ENCODE measurements at regions not wholly inside any gene's neighbourhood (a gene's known extent, or its start where the extent isn't known, plus 50 kb on each side); places are given as distances from the start of the nearest gene placed in this dataset.

- no peak for ATAC-seq (ENCODE audit: low read depth)
- Histone ChIP-seq H3K27ac (ENCODE audit: low read length in 2 of 2) (no peak overlapping the region), H3K27me3 (replicated peaks in 1 of 4; ENCODE audit: control extremely low read depth in 1 of 4, control insufficient read depth in 3 of 4, insufficient read depth in 4 of 4, low read length in 3 of 4) (peaks cover 0 to 67% (median 40%) of the 10 kb centered on the region in 4 experiments), H3K9ac (ENCODE audit: low read length) (no peak overlapping the region), H4K20me1 (ENCODE audit: control insufficient read depth, insufficient read depth, low read length, poor library complexity, severe bottlenecking) (no peaks in the 10 kb centered on the region), H3K9me3 (ENCODE audit: control extremely low read depth in 1 of 3, control insufficient read depth in 2 of 3, insufficient read depth in 1 of 3, low read length in 2 of 3) (peaks cover 4 to 40% (median 14%) of the 10 kb centered on the region in 3 donors), H3K4me2 (replicated peaks; ENCODE audit: low read depth, low read length, poor library complexity, severe bottlenecking) (no peak overlapping the region), H3K36me3 (replicated peaks in 1 of 2; ENCODE audit: control extremely low read depth in 1 of 2, control insufficient read depth in 1 of 2, extremely low read depth in 1 of 2, insufficient read depth in 2 of 2, low read length in 1 of 2) (no peaks in the 10 kb centered on the region), H2AFZ (ENCODE audit: insufficient read depth, low read depth, low read length, poor library complexity, severe bottlenecking) (no peak overlapping the region), H3K79me2 (ENCODE audit: control insufficient read depth, insufficient read depth, low read length) (no peaks in the 10 kb centered on the region), H3K4me1 (ENCODE audit: control insufficient read depth in 2 of 2, insufficient read depth in 2 of 2, low read length in 2 of 2) (no peaks in the 10 kb centered on the region), H3K4me3 (ENCODE audit: control extremely low read depth in 1 of 5, extremely low read depth in 1 of 5, insufficient read depth in 1 of 5, low read depth in 2 of 5, low read length in 4 of 5) (no peak overlapping the region)
- Mint-ChIP-seq H3K27me3 (peaks cover 65% of the 10 kb centered on the region), H3K4me3 (no peak overlapping the region), H3K27ac (no peak overlapping the region), H3K4me1 (no peaks in the 10 kb centered on the region), H3K9me3 (ENCODE audit: insufficient read depth) (peaks cover 9% of the 10 kb centered on the region)
- TF ChIP-seq EZH2 (IDR thresholded peaks at IDR 0.05; ENCODE audit: borderline replicate concordance, insufficient read depth, low read depth, low read length, poor library complexity, severe bottlenecking) (no peak), CTCF (IDR thresholded peaks at IDR 0.05) (no peak)
- intact Hi-C loops (cut with micrococcal nuclease): no loop called here
- CTCF ChIA-PET: no interaction called here
- DNase-seq: no peak
- WGBS (ENCODE audit: insufficient coverage): 40% methylated on average over 1 of the region's 3 CpGs
- POLR2A ChIA-PET: no interaction called here
These were observed 182.4 kb downstream of the TRIM27 start for GRCh38 chr6:28741363-28741762.

GRCh38 chr6:28742668-28743270 lies 181.0 kb downstream of the TRIM27 start:
- no peaks in the 10 kb centered on the region for H4K20me1 ChIP-seq (ENCODE audit: control insufficient read depth, insufficient read depth, low read length, poor library complexity, severe bottlenecking)
- no peak overlapping the region for H3K4me2 ChIP-seq (replicated peaks; ENCODE audit: low read depth, low read length, poor library complexity, severe bottlenecking)
- H3K4me1 Mint-ChIP-seq: no peaks in the 10 kb centered on the region
- no peaks in the 10 kb centered on the region for H3K79me2 ChIP-seq (ENCODE audit: control insufficient read depth, insufficient read depth, low read length)
- H3K4me3 Mint-ChIP-seq: no peak overlapping the region
- H3K36me3 ChIP-seq (replicated peaks in 1 of 2; ENCODE audit: control extremely low read depth in 1 of 2, control insufficient read depth in 1 of 2, extremely low read depth in 1 of 2, insufficient read depth in 2 of 2, low read length in 1 of 2): no peaks in the 10 kb centered on the region
- POLR2A ChIA-PET: no interaction called here
- H3K27me3 ChIP-seq (replicated peaks in 1 of 4; ENCODE audit: control extremely low read depth in 1 of 4, control insufficient read depth in 3 of 4, insufficient read depth in 4 of 4, low read length in 3 of 4): peaks cover 0 to 56% (median 33%) of the 10 kb centered on the region in 4 experiments
- ATAC-seq (ENCODE audit: low read depth) (no peak), DNase-seq (no peak)
- no peak overlapping the region for H3K27ac ChIP-seq (ENCODE audit: low read length in 2 of 2)
- peaks cover 5% of the 10 kb centered on the region for H3K9me3 Mint-ChIP-seq (ENCODE audit: insufficient read depth)
- CTCF ChIA-PET: no interaction called here
- H3K9me3 ChIP-seq (ENCODE audit: control extremely low read depth in 1 of 3, control insufficient read depth in 2 of 3, insufficient read depth in 1 of 3, low read length in 2 of 3): peaks cover 4 to 33% (median 10%) of the 10 kb centered on the region in 3 donors
- H2AFZ ChIP-seq (ENCODE audit: insufficient read depth, low read depth, low read length, poor library complexity, severe bottlenecking): no peak overlapping the region
- no peak overlapping the region for H3K9ac ChIP-seq (ENCODE audit: low read length)
- no peak overlapping the region for H3K4me3 ChIP-seq (ENCODE audit: control extremely low read depth in 1 of 5, extremely low read depth in 1 of 5, insufficient read depth in 1 of 5, low read depth in 2 of 5, low read length in 4 of 5)
- TF ChIP-seq CTCF (IDR thresholded peaks at IDR 0.05) (no peak), EZH2 (IDR thresholded peaks at IDR 0.05; ENCODE audit: borderline replicate concordance, insufficient read depth, low read depth, low read length, poor library complexity, severe bottlenecking) (no peak)
- WGBS (ENCODE audit: insufficient coverage): 4% methylated on average over 8 of the region's 19 CpGs
- H3K27ac Mint-ChIP-seq: no peak overlapping the region
- peaks cover 60% of the 10 kb centered on the region for H3K27me3 Mint-ChIP-seq
- no peaks in the 10 kb centered on the region for H3K4me1 ChIP-seq (ENCODE audit: control insufficient read depth in 2 of 2, insufficient read depth in 2 of 2, low read length in 2 of 2)
- intact Hi-C loops (cut with micrococcal nuclease): no loop called here

All from B cell (primary cell).